ENCODE measurements at regions not wholly inside any gene's neighbourhood (a gene's known extent, or its start where the extent isn't known, plus 50 kb on each side); places are given as distances from the start of the nearest gene placed in this dataset.

DNA sequence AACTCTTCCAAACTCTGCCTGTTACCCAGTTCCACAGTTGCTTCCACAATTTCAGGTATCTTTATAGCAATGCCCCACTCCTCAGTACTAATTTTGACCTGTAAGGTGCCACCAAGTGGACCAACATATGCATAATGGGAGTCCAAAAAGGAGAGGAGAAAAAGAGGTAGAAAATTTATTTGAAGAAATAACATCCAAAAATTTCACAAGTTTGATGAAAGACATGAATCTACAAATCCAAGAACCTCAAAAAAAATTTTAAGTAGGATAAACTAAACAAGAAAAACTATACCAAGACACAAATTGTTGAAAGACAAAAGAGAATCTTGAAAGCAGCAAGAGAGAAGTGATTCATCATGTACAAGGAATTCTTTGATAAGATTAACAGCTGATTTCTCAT, 79.8 kb downstream of the BARX1 start:
- DNase-seq: no peak

DNA sequence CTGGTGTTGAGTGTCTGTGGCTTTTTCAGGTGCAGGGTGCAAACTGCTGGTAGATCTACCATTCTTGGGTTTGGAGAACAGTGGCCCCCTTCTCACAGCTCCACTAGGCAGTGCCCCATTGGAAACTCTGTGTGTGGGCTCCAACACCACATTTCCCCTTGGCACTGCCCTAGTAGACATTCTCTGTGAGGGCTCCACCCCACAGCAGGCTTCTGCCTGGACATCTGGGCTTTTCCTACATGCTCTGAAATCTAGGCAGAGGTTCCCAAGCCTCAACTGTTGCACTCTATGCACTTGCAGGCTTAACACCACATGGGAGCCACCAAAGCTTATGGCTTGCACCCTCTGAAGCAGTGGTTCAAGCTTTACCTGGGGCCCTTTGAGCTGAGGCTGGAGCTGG, 80.9 kb downstream of the BARX1 start:
- no peak for DNase-seq

DNA sequence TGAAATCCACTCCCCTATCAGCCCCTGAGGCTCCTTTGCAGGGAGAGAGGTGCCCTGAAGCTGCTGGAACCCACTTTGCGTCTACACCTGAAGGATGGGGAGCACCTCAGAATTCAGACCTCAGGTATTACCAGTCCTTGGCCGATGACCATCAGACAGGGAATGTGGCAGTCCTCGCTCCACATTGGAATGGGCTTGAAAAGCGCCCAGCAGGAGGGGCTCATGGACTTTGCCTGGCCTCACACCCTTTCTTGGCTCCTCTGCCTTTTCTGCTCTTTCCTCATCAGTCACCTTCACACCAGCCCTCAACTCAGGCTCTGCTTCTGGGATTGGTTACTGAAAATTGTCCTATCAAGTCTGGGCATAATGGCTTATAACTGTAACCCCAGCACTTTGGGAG, 83.9 kb downstream of the BARX1 start:
- DNase-seq: no peak

DNA sequence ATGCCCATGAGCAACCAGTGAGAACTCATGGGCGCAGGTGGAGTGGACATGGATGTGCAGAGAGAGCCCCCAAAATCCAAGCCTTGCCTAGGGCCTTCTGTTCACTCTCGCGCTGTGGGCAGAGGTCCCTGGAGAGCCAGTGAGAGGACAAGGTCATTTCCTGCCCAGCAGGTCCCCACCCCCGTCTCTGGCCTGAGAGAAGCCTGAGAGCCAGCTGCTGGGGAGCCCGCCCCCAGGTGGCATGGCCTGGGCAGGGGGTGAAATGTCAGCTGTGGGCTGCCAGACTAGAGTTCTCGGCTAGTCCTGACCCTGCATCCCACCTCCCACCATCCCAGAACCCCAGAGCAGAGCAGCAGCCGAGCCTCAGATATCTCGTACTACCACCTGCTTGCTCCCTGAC, 85.3 kb downstream of the BARX1 start:
- DNase-seq: no peak

DNA sequence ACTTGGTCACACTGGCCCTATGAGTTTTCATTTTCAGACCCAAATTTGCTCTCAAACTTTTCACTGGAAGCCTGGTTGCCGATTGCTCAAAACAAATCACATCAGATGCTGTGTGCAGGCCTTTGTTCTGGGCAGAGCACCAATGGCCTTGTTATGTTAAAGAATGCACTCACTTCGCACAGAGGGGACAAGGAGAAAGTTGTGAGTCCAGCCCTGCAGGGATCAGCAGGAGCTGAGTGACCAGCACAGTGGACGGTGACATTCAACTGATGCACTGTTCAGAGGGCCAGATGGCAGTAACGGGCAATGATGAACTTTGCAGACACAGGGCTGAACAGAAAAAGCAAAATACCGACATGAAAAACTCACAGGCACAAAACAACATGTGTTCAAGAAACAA, 86.1 kb downstream of the BARX1 start:
- DNase-seq: no peak

DNA sequence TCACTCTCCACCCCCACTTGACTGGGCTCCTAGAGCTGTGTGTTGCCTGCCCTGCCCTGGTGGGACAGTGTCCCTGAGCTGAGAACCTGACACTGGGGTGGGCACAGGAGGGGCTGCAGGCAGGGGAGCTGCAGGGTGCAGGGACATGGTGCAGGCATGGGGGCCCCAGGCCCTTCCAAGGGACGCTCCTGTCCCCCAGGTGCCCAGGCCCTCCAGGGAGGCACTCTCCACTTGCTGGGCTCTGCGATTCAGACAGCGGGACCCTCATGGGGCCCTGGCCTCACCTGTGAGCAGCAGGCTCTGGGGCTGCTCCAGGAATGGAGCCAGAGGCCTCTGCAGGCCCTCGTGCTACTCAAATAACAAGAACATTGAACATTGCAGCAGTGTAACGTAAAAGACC, 89.4 kb downstream of the BARX1 start:
- no peak for DNase-seq

DNA sequence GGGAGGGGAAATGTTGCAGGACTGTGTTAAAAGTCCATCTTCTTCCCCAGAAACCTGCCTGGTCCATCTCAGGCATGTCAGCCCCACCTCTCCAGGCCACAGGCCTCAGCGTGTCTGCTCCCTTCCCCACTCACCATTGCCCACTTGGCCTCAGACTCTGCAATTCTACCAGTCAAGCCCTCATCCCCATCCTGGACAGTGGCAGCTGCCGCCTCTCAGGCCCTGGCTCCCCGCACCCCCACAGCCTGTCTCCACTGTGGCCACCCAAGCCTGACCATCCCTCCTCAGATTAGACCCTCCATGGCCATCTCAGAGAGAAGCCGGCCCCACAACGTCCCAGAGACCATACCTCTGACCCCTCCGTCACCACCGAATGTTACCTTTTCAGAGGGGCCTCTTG, 89.9 kb downstream of the BARX1 start:
- DNase-seq: no peak

DNA sequence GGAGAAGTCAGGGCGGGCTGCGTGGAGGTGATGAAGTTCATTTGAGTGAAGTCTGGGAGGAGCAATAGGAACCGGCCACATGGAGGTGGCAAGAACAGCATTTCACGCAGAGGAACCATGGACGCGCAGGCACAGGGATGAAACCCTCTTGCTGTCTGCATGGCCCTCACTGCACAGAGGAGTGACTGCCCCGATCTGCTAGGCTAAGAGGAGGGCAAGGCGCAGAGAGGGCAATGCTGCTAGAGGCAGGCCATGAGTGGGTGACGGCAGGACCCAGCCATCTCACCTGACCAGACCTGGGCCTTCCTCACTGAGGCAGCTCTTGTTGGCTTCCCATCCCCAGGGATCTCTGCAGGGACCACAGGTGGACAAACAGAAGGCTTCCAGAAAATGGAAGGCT, 90.3 kb downstream of the BARX1 start:
- DNase-seq: no peak

DNA sequence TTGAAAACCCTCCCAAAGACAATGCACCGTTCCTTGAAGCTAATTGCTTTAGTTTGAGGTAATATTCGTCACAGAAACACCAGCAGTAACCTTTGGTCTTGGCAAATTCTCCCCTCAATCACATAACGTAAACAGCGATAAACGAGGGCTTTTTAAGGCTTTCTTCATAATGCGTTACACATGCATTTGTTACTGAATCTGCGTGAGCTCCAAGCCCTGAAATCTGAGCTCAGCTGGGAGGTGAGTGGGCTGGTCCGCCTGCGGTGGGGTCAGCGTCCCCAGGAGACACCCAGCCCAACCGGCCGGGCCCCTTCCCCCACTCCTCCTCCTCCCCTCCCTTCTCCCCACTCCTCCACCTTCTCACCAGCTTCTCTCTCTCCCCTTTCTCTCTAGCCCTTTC, 91.1 kb downstream of the BARX1 start:
- DNase-seq: no peak

DNA sequence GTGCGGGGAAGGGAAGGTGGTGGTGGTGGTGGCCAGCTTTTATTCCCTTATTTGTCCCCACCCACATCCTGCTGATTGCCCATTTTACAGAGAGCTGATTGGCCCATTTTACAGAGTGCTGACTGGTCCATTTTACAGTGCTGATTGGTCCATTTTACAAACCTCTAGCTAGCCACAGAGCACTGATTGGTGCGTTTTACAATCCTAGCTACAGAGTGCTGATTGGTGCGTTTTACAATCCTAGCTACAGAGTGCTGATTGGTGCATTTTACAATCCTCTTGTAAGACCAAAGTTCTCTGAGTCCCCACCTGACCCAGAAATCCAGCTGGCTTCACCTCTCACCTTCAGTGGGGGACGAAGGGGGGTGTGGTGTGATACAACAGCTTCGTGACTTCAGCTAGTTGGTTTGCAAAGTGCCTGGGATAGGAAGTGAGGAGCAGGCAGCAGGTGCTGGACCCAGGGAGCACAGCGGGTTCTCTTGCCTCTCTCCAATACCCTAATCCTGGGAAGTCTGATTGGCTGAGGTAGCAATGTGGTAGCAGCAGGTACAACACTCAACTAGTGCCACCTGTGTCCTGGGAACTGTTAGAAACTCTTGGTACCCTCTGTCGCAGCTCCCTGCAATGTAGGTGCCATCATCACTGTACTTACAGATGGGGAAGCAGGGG, 92.1 kb downstream of the BARX1 start:
- no peak for DNase-seq

DNA sequence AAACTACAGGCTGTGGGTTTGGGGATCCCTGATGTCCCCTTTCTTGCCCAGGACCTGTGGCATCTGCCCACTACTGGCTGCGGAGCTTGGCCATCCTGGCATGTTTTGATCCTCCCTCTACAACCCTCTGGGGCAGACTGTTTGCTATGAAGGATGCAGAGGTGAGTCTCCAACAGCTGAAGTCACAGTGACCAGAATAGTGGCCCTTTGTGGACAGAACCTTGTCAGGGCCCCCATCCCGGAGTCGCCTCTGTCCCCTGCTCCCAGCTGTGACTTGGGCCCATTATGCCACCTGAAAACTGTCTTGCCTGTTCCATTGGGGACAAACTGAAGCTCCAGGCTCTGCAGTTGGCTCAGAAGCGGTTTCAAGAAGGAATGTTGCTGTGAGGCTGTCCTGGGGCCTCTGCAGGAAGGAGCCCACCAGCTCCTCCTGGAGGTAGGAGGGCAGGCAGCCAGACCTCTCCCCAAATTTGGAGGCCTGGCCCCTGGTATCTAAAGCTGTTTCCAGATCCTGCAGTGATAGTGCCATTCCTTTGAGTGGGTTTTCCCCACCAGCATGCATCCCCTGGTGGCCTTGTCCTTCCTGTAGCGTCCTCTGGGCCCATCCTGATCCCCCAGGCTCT, 93.3 kb downstream of the BARX1 start:
- no peak for DNase-seq

DNA sequence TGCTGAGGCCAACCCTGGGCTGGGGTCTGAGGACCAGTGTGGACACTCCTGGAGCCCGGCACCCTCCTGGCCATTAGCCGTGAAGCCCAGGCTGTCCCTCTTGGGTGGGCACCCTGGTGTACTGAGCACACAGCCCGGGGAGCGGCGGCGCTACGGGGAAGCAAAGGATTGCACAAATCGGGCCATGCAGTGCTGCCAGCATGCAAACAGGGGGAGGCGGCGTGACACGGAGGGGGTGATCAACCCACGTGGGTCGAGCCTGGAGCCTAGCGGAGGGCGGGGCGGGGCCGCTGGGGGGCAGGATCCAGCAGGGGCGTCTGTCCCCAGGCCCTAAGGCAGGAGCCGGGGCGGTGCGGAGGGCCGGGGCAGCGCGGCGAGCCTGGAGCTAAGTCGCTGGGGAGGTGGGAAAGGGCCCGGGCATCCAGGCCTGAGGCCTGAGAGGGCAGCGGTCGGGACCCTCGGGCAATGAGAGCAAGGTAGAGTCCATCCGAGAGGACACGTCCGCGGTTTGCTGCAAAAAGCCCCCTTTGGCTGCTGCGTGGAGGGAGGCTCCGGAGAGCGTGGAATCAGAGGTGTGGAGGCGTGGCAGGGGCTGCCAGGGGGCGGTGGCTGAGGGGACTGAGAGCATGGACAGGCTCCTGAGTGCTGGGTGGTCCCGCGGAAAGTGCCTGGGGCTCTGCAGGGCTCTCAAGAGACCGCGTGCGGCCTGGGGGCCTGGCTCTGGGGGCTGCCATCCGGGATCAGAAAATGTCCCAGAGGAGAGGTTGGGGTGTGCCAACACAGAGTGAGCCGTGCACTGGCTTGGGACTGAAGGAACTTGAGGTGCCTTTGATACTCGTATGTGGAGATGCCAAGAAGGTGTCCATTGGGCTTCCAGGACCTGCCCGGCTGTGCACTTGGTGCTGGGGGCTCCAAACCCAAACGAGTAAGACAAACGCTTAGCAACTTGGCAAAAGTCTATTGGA, 94.2 kb downstream of the BARX1 start:
- DNase-seq: no peak

DNA sequence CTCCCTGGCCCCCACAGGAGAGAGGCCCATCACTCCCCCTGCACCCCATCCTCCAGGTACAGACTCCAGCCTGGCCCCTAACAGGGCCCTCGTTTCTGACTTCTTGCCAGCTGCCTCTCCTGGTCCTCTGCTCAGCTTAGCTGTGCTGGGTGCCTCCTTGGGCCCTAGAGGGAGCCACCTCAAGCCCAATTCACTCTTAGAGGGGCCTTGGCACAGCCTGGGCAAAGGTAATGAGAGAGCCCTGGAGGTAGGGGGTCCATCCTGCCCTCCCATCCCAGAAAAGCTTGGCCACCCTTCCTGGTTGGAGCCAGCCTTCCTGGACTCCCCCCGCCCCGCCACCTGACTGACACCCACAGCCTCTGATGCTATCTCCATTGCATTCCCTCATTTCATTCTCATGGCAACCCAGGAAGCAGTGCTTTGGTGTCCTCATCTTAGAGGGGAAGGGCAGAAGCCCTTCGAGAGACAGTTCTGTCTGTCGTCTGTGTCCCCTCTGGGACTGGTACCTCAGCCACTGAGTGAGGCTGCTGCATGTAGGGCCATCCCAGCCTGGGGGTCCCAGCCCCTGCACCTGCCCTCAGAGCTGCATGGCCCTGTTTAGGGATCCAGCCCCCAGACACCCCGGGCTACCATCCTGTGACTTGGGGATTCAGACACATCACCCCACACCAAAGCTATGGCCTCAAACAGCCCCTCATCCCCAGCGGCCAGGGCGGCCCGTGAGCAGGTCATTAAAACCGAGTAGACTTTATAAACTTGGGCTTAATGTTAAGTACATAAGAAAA, 95.5 kb downstream of the BARX1 start:
- DNase-seq: no peak

DNA sequence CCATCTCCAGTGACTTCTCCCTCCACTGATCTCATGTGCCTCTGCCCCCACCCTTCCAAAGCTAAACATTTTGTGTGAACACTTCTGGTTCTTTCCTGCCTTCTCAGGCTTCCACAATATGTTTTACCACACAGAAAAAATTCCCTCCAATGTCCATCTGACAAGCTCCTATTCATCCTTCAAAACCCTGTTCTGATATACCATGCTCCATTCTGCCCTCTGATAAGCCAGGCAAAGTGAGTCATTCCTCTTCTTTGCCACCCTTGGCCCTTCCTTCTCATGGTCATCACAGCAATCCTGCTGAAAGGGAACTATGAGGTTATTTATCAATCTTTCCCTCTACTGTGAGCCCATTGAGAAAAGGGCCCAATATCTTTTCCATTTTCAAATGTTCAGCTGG, 97.6 kb downstream of the BARX1 start:
- no peak for DNase-seq

DNA sequence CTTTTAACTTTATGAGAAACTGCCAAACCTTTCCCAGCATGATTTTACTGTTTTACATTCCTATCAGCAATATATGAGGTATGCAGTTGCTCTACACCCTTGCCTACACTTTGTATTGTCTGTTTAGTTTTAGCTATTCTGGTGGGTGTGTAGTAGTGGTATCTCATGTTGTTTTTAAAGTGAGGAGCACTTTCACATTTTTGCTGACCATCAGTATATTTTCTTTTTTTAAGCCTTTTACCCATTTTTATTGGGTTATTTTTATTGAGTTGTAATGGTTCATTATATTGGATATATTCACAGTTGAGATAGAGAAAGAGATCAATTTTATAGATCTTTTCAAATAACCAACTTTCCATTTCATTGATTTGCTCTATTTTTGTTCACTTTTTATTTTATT, 102.4 kb downstream of the BARX1 start:
- no peak for DNase-seq

DNA sequence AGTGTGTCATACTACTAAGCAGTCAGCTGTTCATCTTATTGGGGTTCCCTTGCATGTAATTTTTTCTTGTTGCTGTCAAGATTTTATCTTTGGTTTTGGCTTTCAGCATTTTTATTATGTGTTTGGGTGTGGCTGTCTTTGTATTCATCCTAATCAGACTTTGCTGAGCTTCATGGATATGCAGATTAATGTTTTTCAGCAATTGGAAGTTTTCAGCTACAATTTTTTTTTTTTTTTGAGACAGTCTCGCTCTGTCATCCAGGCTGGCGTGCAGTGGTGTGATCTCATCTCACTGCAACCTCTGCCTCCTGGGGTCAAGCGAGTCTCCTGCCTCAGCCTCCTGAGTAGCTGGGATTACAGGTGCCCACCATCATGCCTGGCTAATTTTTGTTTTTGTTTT, 108.8 kb downstream of the BARX1 start:
- no peak for DNase-seq

DNA sequence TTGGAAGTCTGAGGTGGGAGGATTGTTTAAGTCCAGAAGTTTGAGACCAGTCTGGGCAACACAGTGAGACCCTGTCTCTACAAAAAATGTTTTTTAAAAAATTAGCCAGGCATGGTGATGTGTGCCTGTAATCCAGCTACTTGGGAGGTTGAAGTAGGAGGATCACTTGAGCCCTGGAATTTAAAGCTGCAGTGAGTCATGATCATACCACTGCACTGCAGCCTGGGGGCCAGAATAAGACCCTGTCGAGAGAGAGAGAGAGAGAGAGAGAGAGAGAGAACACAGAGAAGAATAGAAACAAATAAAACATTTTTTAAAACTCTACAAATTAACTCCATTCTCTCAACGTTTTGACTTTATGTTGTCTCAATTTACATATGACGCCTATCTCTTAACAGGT, 111.8 kb downstream of the BARX1 start:
- DNase-seq: no peak

DNA sequence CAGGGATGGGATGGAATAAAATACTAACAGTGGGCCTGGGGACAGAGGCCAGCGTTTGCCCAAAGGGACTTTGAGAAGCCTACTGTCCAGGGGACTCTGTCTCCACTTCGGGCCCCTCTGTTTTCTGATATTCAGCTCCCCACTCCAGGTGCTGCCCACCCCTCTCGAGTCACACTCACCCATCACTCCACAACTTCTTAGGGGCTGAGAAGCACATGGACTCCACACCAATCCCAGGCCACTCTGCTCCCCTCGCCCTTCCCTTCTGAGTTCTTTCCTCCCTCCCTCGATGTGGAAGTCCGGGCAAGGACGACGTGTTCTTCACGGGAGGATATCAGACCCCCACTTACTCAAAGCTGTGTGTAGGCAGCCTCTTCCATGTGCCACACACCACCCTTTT, 124.5 kb downstream of the BARX1 start:
- no peak for DNase-seq

DNA sequence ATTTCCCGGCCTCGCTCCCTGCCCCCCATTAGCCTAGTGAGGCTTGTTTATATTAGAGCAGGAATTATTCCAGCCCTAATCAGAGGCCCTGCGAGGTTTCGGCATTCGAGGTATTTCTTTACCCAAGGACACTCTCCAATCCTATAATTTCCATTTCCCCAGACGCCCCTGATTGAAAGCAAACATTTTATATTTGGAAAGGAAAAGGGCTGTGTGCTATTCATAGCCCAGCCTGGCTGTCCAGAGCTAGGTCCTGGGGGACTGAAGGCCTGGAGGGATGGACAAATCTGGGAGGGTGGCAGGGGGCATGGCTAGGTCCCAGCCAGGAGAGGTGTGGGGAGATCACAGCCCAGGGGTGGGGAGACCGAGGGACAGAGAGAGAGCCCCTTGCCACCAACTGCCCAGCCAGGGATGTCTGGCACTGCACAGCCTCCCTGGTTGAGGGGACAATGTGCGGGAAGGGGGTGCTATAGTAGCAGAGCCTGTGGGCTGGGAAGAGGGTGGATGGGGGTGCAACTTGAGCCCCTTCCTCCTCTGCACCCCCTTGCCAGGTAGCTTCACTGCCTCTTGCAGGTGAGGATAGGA, 125.1 kb downstream of the BARX1 start:
- DNase-seq: no peak

DNA sequence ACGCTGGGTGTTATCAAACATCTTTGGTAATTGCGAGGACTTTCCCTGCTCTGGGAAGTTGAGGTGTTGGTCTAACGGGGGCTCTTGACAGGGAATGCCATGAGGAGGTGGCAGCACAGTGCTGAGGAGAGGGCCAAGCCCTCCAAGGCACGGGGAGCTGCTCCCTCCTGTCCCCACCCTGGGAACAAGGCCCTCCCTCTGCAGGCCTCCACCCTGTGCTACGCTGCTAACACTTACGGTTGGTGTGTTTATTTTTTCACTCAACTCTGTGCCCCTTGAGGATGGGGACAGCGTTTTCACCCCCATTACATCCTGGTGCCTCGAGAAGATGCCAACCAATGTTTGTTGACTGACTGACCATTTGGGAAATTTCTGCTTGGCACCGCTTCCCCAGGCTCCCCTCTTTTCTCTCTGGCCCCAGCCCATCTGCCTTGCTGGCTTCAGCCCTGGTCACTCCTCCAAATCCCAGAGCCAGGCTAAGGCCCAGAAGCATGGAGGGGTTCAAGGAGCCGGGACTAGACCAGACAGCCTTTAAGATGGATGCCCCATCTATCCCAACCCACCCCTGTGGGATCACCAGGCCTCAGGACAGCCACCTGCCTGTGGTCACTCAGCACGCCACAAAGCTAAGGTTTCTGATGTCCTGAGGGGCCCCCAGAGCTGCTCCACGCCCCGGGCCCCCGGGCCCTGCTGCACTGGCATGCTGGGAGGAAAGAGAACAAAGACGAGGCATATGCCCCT, 125.7 kb downstream of the BARX1 start:
- no peak for DNase-seq

DNA sequence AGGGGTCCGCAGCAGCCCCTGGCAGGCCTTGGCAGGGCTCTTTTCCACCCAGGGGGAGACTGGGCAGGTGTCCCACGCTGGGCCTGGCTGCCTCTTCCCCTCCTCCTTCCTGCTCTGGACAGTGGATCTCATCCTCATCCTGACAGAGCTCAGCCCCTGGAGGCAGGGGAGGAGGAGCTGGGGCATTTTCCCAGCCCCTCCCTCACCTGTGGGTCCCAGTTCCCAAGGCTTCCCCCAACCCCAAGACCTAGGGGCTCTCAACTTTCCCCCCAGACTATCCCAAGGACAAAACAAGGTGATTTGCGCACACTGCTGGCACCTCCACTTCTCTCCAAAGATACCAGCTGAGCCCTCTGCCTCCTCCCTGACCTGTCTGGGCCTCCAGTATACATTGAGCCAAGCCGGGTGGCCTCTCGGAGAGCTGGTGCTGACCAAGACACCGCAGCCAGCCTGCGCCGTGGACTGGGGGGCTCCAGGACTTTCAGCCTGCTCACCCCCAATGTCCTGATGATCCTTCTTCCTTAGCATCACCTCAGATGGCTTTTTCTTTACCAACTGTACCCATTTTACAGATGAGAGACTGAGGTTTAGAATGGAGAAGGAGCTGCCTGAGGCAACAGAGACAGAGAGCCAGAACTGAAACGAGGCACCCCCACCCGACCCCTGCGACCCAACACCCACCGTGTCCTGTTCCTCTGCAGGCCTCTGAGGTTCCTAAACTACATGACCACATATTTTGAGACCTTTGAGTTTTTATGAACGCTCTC, 126.6 kb downstream of the BARX1 start:
- DNase-seq: no peak

All from effector CD4-positive, alpha-beta T cell (primary cell).